ENCODE measurements at regions not wholly inside any gene's neighbourhood (a gene's known extent, or its start where the extent isn't known, plus 50 kb on each side); places are given as distances from the start of the nearest gene placed in this dataset.

GRCh38 chr12:31820832-31821231, 92.0 kb upstream of the AMN1 start:
- no peak overlapping the region for H3K27ac ChIP-seq (ENCODE audit: low read depth, low read length)
- H3K27me3 ChIP-seq (ENCODE audit: insufficient read depth, low read length) = no peaks in the 10 kb centered on the region
- no peak for DNase-seq (ENCODE audit: insufficient read length, low spot score, missing footprints)
- H3K4me3 ChIP-seq (ENCODE audit: insufficient read depth, low read length) = no peak overlapping the region
- no peaks in the 10 kb centered on the region for H3K36me3 ChIP-seq (ENCODE audit: insufficient read depth, low read length)
- no peaks in the 10 kb centered on the region for H4K20me1 ChIP-seq (ENCODE audit: insufficient read depth, low read length)
- no peak for TF ChIP-seq CTCF (IDR thresholded peaks at IDR 0.05; ENCODE audit: extremely low read depth, low read depth, low read length)
- H3K4me2 ChIP-seq (ENCODE audit: insufficient read depth, low read length) = no peak overlapping the region
- no peaks in the 10 kb centered on the region for H3K4me1 ChIP-seq (ENCODE audit: insufficient read depth, low read length)
- H2AFZ ChIP-seq (ENCODE audit: low read length) = no peak overlapping the region
- H3K79me2 ChIP-seq (ENCODE audit: insufficient read depth, low read length) = no peaks in the 10 kb centered on the region
- H3K9me3 ChIP-seq (ENCODE audit: low read depth, low read length) = no peaks in the 10 kb centered on the region

GRCh38 chr12:31819427-31819826, 90.6 kb upstream of the AMN1 start:
- Histone ChIP-seq H4K20me1 (ENCODE audit: insufficient read depth, low read length) (no peaks in the 10 kb centered on the region), H3K27ac (ENCODE audit: low read depth, low read length) (no peak overlapping the region), H3K27me3 (ENCODE audit: insufficient read depth, low read length) (no peaks in the 10 kb centered on the region), H3K79me2 (ENCODE audit: insufficient read depth, low read length) (no peaks in the 10 kb centered on the region), H3K4me3 (ENCODE audit: insufficient read depth, low read length) (no peak overlapping the region), H3K4me2 (ENCODE audit: insufficient read depth, low read length) (no peak overlapping the region), H3K36me3 (ENCODE audit: insufficient read depth, low read length) (no peaks in the 10 kb centered on the region), H3K4me1 (ENCODE audit: insufficient read depth, low read length) (no peaks in the 10 kb centered on the region), H3K9me3 (ENCODE audit: low read depth, low read length) (no peaks in the 10 kb centered on the region), H2AFZ (ENCODE audit: low read length) (no peak overlapping the region)
- DNase-seq (ENCODE audit: insufficient read length, low spot score, missing footprints) = no peak
- no peak for TF ChIP-seq CTCF (IDR thresholded peaks at IDR 0.05; ENCODE audit: extremely low read depth, low read depth, low read length)

GRCh38 chr12:31818623-31819268, 89.9 kb upstream of the AMN1 start:
- Histone ChIP-seq H3K4me3 (ENCODE audit: insufficient read depth, low read length) (no peak overlapping the region), H2AFZ (ENCODE audit: low read length) (no peak overlapping the region), H3K79me2 (ENCODE audit: insufficient read depth, low read length) (no peaks in the 10 kb centered on the region), H3K4me2 (ENCODE audit: insufficient read depth, low read length) (no peak overlapping the region), H3K4me1 (ENCODE audit: insufficient read depth, low read length) (no peaks in the 10 kb centered on the region), H3K36me3 (ENCODE audit: insufficient read depth, low read length) (no peaks in the 10 kb centered on the region), H3K27ac (ENCODE audit: low read depth, low read length) (no peak overlapping the region), H3K9me3 (ENCODE audit: low read depth, low read length) (no peaks in the 10 kb centered on the region), H3K27me3 (ENCODE audit: insufficient read depth, low read length) (no peaks in the 10 kb centered on the region), H4K20me1 (ENCODE audit: insufficient read depth, low read length) (no peaks in the 10 kb centered on the region)
- no peak for TF ChIP-seq CTCF (IDR thresholded peaks at IDR 0.05; ENCODE audit: extremely low read depth, low read depth, low read length)
- DNase-seq (ENCODE audit: insufficient read length, low spot score, missing footprints) = no peak

GRCh38 chr12:31817120-31817519, 88.3 kb upstream of the AMN1 start:
- H3K79me2 ChIP-seq (ENCODE audit: insufficient read depth, low read length) = no peaks in the 10 kb centered on the region
- no peak overlapping the region for H2AFZ ChIP-seq (ENCODE audit: low read length)
- H4K20me1 ChIP-seq (ENCODE audit: insufficient read depth, low read length) = no peaks in the 10 kb centered on the region
- H3K4me3 ChIP-seq (ENCODE audit: insufficient read depth, low read length) = no peak overlapping the region
- no peaks in the 10 kb centered on the region for H3K9me3 ChIP-seq (ENCODE audit: low read depth, low read length)
- TF ChIP-seq CTCF (IDR thresholded peaks at IDR 0.05; ENCODE audit: extremely low read depth, low read depth, low read length) = no peak
- no peaks in the 10 kb centered on the region for H3K4me1 ChIP-seq (ENCODE audit: insufficient read depth, low read length)
- H3K27me3 ChIP-seq (ENCODE audit: insufficient read depth, low read length) = no peaks in the 10 kb centered on the region
- no peaks in the 10 kb centered on the region for H3K36me3 ChIP-seq (ENCODE audit: insufficient read depth, low read length)
- H3K4me2 ChIP-seq (ENCODE audit: insufficient read depth, low read length) = no peak overlapping the region
- no peak for DNase-seq (ENCODE audit: insufficient read length, low spot score, missing footprints)
- H3K27ac ChIP-seq (ENCODE audit: low read depth, low read length) = no peak overlapping the region
